NCI-H1092 treated with DMSO at 0.1 percent for 48 hours (cell line): ENCODE measurements at regions not wholly inside any gene's neighbourhood (a gene's known extent, or its start where the extent isn't known, plus 50 kb on each side); places are given as distances from the start of the nearest gene placed in this dataset.
"Not testable (repeated sequence)": the region's sequence is repeated elsewhere in the genome, so short reads cannot be mapped to it uniquely, and the experiment has no call there.

Experiments used
- DNase-seq: peaks from one replicate; lab custom pipeline; 2025; lab: John Stamatoyannopoulos, UW

GRCh38 chr6:155837474-155837873 is 381.8 kb upstream of the NOX3 start:
- DNase-seq: no peak

- DNase-seq: no peak
These were observed 377.0 kb upstream of the NOX3 start for GRCh38 chr6:155832596-155832995.

GRCh38 chr6:155830531-155830930 is 374.9 kb upstream of the NOX3 start:
- no peak for DNase-seq

GRCh38 chr6:155829646-155830045 is 374.0 kb upstream of the NOX3 start:
- DNase-seq: no peak

GRCh38 chr6:155828989-155829388 is 373.4 kb upstream of the NOX3 start:
- no peak for DNase-seq

- no peak for DNase-seq
These were observed 363.1 kb upstream of the NOX3 start for GRCh38 chr6:155818698-155819097.

GRCh38 chr6:155813548-155813947 is 357.9 kb upstream of the NOX3 start:
- no peak for DNase-seq

GRCh38 chr6:155807243-155807642 is 351.6 kb upstream of the NOX3 start:
- DNase-seq: no peak

GRCh38 chr6:155801046-155801445 is 345.4 kb upstream of the NOX3 start:
- DNase-seq: no peak

- DNase-seq: not testable (repeated sequence)
These were observed 343.2 kb upstream of the NOX3 start for GRCh38 chr6:155798876-155799275.

- no peak for DNase-seq
These were observed 339.6 kb upstream of the NOX3 start for GRCh38 chr6:155795173-155795796.

GRCh38 chr6:155791891-155792290 is 336.3 kb upstream of the NOX3 start:
- no peak for DNase-seq

- DNase-seq: no peak
These were observed 335.5 kb upstream of the NOX3 start for GRCh38 chr6:155791186-155791585.

- DNase-seq: no peak
These were observed 331.5 kb upstream of the NOX3 start for GRCh38 chr6:155787168-155787567.

- DNase-seq: no peak
These were observed 330.9 kb upstream of the NOX3 start for GRCh38 chr6:155786528-155786927.

GRCh38 chr6:155782739-155783459 is 327.3 kb upstream of the NOX3 start:
- no peak for DNase-seq

GRCh38 chr6:155782320-155782731 is 326.7 kb upstream of the NOX3 start:
- DNase-seq: no peak

GRCh38 chr6:155779456-155779855 is 323.8 kb upstream of the NOX3 start:
- no peak for DNase-seq

- DNase-seq: no peak
These were observed 322.7 kb upstream of the NOX3 start for GRCh38 chr6:155778336-155778735.

- no peak for DNase-seq
These were observed 316.2 kb upstream of the NOX3 start for GRCh38 chr6:155771822-155772221.

GRCh38 chr6:155770856-155771255 is 315.2 kb upstream of the NOX3 start:
- DNase-seq: no peak

GRCh38 chr6:155770313-155770712 is 314.7 kb upstream of the NOX3 start:
- DNase-seq: no peak

- DNase-seq: no peak
These were observed 309.9 kb upstream of the NOX3 start for GRCh38 chr6:155765275-155766194.
